Ishikawa (cell line): ENCODE measurements at regions not wholly inside any gene's neighbourhood (a gene's known extent, or its start where the extent isn't known, plus 50 kb on each side); places are given as distances from the start of the nearest gene placed in this dataset.

Source experiments
- CEBPB ChIP-seq: IDR thresholded peaks from 2 replicates; pipeline ENCODE4 v1.6.1; 2012
- CREB1 ChIP-seq: IDR thresholded peaks from 2 replicates; pipeline ENCODE4 v1.6.1; 2012; ENCODE audit warnings: low read depth
- EGR1 ChIP-seq: IDR thresholded peaks from 2 replicates; pipeline ENCODE4 v1.6.1; 2012
- EP300 ChIP-seq: IDR thresholded peaks from 2 replicates; pipeline ENCODE4 v1.6.1; 2012; ENCODE audit warnings: borderline replicate concordance
- FOXM1 ChIP-seq: IDR thresholded peaks from 2 replicates; pipeline ENCODE4 v1.6.1; 2012; ENCODE audit warnings: low read depth, borderline replicate concordance
- NFIC ChIP-seq: IDR thresholded peaks from 2 replicates; pipeline ENCODE4 v1.6.1; 2012
- RAD21 ChIP-seq: IDR thresholded peaks from 2 replicates; pipeline ENCODE4 v1.6.1; 2012; ENCODE audit warnings: low read depth
- TAF1 ChIP-seq: IDR thresholded peaks from 2 replicates; pipeline ENCODE4 v1.6.1; 2012; ENCODE audit warnings: low read depth, mild to moderate bottlenecking
- TCF12 ChIP-seq: IDR thresholded peaks from 2 replicates; pipeline ENCODE4 v1.6.1; 2012; ENCODE audit warnings: low read depth
- TEAD4 ChIP-seq: IDR thresholded peaks from 2 replicates; pipeline ENCODE4 v1.6.1; 2012
- YY1 ChIP-seq: IDR thresholded peaks from 2 replicates; pipeline ENCODE4 v1.6.1; 2012; ENCODE audit warnings: low read depth
- ZBTB7A ChIP-seq: IDR thresholded peaks from 2 replicates; pipeline ENCODE4 v1.6.1; 2012; ENCODE audit warnings: low read depth
- TF ChIP-seq, protein P1 (sequence below): IDR thresholded peaks from 2 replicates; pipeline ENCODE4 v1.6.1; 2012
- TF ChIP-seq, protein P2 (sequence below): IDR thresholded peaks from 2 replicates; pipeline ENCODE4 v1.6.1; 2012
- TF ChIP-seq, protein P3 (sequence below): IDR thresholded peaks from 2 replicates; pipeline ENCODE4 v1.6.1; 2012; ENCODE audit warnings: low read depth, mild to moderate bottlenecking

DNA sequence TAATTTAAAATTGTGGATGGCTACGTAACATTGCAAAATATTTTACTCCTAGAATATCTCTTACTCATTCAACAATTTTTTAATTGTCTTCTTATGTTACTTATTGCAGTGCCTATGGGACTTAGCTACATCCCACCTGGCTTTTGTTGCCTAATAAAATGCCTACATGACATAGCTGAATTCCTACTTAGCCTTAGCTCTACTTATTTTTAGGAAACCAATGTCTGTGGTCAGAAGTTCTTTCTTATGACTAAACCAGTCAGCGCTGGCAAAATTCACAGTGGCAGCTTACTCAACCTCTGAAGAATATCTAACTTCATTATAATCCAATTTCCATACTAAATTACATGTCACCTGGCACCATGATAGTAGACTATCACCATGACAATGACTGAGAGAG lies 1612.4 kb upstream of the LRRTM3 start:
- TF ChIP-seq YY1 (no peak), ZBTB7A (no peak), CEBPB (no peak), FOXM1 (no peak)
- TF ChIP-seq, protein P1, sequence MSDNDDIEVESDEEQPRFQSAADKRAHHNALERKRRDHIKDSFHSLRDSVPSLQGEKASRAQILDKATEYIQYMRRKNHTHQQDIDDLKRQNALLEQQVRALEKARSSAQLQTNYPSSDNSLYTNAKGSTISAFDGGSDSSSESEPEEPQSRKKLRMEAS, result no peak
- TF ChIP-seq, protein P2, sequence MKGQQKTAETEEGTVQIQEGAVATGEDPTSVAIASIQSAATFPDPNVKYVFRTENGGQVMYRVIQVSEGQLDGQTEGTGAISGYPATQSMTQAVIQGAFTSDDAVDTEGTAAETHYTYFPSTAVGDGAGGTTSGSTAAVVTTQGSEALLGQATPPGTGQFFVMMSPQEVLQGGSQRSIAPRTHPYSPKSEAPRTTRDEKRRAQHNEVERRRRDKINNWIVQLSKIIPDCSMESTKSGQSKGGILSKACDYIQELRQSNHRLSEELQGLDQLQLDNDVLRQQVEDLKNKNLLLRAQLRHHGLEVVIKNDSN, result no peak

DNA sequence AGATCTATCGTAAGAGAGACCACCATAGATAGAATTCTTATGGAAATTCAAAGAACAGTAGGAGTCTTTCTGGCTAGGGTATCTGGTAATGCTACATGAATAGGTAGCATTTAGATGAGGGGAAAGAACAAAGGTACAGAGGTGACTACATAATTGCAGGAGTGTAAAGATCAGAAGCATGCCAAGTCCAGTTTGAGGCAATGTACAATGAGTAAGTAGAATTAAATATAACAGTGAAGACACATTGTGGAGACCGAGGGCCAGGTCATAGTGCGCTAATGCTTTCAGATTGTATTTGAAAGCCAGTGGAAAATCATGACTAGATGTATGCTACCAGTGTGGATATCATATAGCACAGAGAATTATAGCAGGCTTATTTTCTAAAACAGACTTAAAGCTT lies 1611.6 kb upstream of the LRRTM3 start:
- TF ChIP-seq ZBTB7A (no peak), TEAD4 (no peak), FOXM1 (no peak), RAD21 (no peak), YY1 (no peak), CEBPB (no peak), NFIC (no peak), TAF1 (no peak), CREB1 (no peak), TCF12 (no peak), EP300 (no peak), EGR1 (no peak)
- TF ChIP-seq, protein P1, result no peak
- TF ChIP-seq, protein P2, result no peak
- TF ChIP-seq, protein P3, sequence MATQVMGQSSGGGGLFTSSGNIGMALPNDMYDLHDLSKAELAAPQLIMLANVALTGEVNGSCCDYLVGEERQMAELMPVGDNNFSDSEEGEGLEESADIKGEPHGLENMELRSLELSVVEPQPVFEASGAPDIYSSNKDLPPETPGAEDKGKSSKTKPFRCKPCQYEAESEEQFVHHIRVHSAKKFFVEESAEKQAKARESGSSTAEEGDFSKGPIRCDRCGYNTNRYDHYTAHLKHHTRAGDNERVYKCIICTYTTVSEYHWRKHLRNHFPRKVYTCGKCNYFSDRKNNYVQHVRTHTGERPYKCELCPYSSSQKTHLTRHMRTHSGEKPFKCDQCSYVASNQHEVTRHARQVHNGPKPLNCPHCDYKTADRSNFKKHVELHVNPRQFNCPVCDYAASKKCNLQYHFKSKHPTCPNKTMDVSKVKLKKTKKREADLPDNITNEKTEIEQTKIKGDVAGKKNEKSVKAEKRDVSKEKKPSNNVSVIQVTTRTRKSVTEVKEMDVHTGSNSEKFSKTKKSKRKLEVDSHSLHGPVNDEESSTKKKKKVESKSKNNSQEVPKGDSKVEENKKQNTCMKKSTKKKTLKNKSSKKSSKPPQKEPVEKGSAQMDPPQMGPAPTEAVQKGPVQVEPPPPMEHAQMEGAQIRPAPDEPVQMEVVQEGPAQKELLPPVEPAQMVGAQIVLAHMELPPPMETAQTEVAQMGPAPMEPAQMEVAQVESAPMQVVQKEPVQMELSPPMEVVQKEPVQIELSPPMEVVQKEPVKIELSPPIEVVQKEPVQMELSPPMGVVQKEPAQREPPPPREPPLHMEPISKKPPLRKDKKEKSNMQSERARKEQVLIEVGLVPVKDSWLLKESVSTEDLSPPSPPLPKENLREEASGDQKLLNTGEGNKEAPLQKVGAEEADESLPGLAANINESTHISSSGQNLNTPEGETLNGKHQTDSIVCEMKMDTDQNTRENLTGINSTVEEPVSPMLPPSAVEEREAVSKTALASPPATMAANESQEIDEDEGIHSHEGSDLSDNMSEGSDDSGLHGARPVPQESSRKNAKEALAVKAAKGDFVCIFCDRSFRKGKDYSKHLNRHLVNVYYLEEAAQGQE, result no peak

DNA sequence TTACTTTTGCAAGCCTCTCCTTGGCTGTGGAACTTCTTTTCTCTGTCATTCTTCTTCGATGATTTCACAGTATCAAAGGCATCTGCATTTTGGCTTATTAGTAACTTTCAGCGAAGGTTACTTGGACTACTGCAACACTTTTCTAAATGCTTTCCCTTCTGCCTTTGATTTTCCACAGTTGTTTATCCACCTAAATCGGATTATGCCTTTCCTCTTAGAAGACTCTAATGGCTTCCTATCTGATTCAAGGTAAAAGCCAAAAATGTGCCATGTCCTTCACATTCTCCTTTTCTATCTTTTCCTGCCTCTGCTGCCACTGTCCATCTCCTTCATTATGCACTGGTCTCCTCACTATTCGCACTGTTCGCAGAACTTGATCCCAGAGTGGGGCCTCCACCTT lies 1606.3 kb upstream of the LRRTM3 start:
- TF ChIP-seq, protein P3, result no peak
- TF ChIP-seq, protein P1, result no peak
- TF ChIP-seq TAF1, result no peak

DNA sequence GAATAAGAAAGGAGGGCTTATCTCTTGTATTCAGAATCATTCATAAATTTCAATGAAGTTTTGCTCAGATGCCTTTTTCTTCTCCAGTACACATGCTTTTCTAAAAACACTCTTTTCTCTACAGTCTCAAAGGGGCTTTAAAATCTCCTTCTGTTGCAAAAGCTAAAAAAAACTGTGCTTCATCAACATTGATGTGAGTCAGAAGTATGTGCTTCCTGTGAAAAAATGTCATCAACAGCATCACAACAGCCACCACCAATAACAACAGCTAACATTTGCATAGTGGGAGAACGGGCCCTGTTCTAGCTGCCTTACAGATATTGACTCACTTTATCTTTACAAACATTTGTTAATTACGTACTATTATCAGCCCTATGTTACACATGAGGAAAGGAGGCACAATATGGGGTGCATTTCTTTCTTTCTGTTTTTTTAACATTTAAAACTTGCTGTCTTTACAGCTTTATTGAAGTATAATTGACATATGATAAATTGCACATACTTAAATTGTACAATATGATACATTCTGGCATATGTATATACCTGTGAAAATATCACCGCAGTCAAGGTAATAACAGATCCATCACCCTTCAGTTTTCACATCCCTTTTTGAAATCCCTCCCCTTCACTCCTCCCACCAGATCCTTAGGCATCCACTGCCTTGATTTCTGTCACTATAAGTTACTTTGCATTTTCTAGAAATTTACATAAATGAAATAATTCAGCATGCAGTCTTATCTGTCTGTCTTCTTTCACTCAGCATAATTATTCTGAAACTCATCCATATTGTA lies 1605.4 kb upstream of the LRRTM3 start:
- TF ChIP-seq, protein P3, result no peak
- no peak for TF ChIP-seq CREB1
- no peak for TF ChIP-seq FOXM1
- TF ChIP-seq TAF1, result no peak
- no peak for TF ChIP-seq YY1
- TF ChIP-seq, protein P1, result no peak
- TF ChIP-seq EP300, result no peak
- no peak for TF ChIP-seq NFIC
- no peak for TF ChIP-seq EGR1
- no peak for TF ChIP-seq RAD21
- no peak for TF ChIP-seq TEAD4
- no peak for TF ChIP-seq ZBTB7A
- no peak for TF ChIP-seq TCF12
- TF ChIP-seq, protein P2, result no peak
- no peak for TF ChIP-seq CEBPB
